B cell (primary cell): ENCODE measurements at regions not wholly inside any gene's neighbourhood (a gene's known extent, or its start where the extent isn't known, plus 50 kb on each side); places are given as distances from the start of the nearest gene placed in this dataset.

Experiments
- ATAC-seq: fragments of 200-7000 bp; cut with Tn5 transposase; one replicate; pipeline ENCODE4 v1.10.0; 2021; ENCODE audit warnings: low read depth, mild to moderate bottlenecking, moderate number of reproducible peaks, moderate library complexity
- CTCF ChIA-PET: fragments of 350-600 bp; sonication (Branson Sonifier 250); formaldehyde crosslinking; loops from one replicate; lab custom pipeline; 2021; ENCODE audit warnings: antibody characterized with exemption, inconsistent platforms; lab: Charles Lee
- POLR2A ChIA-PET: fragments of 350-600 bp; sonication (Branson Sonifier 250); formaldehyde crosslinking; loops from one replicate; lab custom pipeline; 2021; ENCODE audit warnings: antibody characterized with exemption; lab: Charles Lee
- DNase-seq: peaks from one replicate; pipeline ENCODE4 v3.0.0; 2013
- H2AFZ ChIP-seq: 2 replicates; pipeline ENCODE4 v1.6.1; 2012; ENCODE audit warnings: mild to moderate bottlenecking, low read depth, low read length; ENCODE audit not compliant: insufficient read depth, poor library complexity, severe bottlenecking
- H3K27ac ChIP-seq, 2 donors: 1 replicate in 1 of 2; 2 replicates in 1 of 2; pipeline ENCODE4 v1.5.1; 2012 to 2013; ENCODE audit warnings: low read length in 2 of 2, mild to moderate bottlenecking in 2 of 2, moderate library complexity in 1 of 2
- H3K27me3 ChIP-seq, 4 experiments: fragments of 200-600 bp in 1 of 4; sonication (generic) in 1 of 4; replicated peaks in 1 of 4; 1 replicate in 2 of 4; 2 replicates in 2 of 4; pipeline versions ENCODE4 v1.6.1 to v1.7.0; 2013 to 2016; ENCODE audit warnings: low read length in 3 of 4, mild to moderate bottlenecking in 2 of 4, mixed read lengths in 1 of 4, moderate library complexity in 1 of 4; ENCODE audit not compliant: insufficient read depth in 4 of 4, control insufficient read depth in 3 of 4; ENCODE audit errors: control extremely low read depth in 1 of 4
- H3K36me3 ChIP-seq, 2 experiments: replicated peaks in 1 of 2; 1 replicate in 1 of 2; 2 replicates in 1 of 2; pipeline versions ENCODE4 v1.6.1 to v1.7.1; 2013; ENCODE audit warnings: low read length in 1 of 2; ENCODE audit not compliant: insufficient read depth in 2 of 2, control insufficient read depth in 1 of 2; ENCODE audit errors: control extremely low read depth in 1 of 2, extremely low read depth in 1 of 2
- H3K4me1 ChIP-seq, 2 donors: fragments of 200-600 bp in 1 of 2; sonication (generic) in 1 of 2; 1 replicate in 1 of 2; 2 replicates in 1 of 2; pipeline versions ENCODE4 v1.5.1 to v1.6.1; 2013 to 2017; ENCODE audit warnings: low read length in 2 of 2; ENCODE audit not compliant: control insufficient read depth in 2 of 2, insufficient read depth in 2 of 2
- H3K4me2 ChIP-seq: replicated peaks from 2 replicates; pipeline ENCODE3; 2012; ENCODE audit warnings: mild to moderate bottlenecking, low read depth, low read length; ENCODE audit not compliant: poor library complexity, severe bottlenecking
- H3K4me3 ChIP-seq, 5 experiments: fragments of 200-600 bp in 1 of 5; sonication (generic) in 1 of 5; 1 replicate in 3 of 5; 2 replicates in 2 of 5; pipeline versions ENCODE4 v1.5.1 to v1.7.0; 2011 to 2016; ENCODE audit warnings: low read length in 4 of 5, mild to moderate bottlenecking in 4 of 5, low read depth in 2 of 5, control low read depth in 1 of 5, moderate library complexity in 1 of 5; ENCODE audit not compliant: insufficient read depth in 1 of 5; ENCODE audit errors: control extremely low read depth in 1 of 5, extremely low read depth in 1 of 5
- H3K79me2 ChIP-seq: fragments of 200-600 bp; sonication (generic); one replicate; pipeline ENCODE4 v1.6.0; 2016; ENCODE audit warnings: low read length; ENCODE audit not compliant: control insufficient read depth, insufficient read depth
- H3K9ac ChIP-seq: fragments of 200-600 bp; sonication (generic); 2 replicates; pipeline ENCODE4 v1.6.1; 2017; ENCODE audit warnings: mild to moderate bottlenecking, low read length, moderate library complexity
- H3K9me3 ChIP-seq, 3 donors: one replicate each; pipeline versions ENCODE4 v1.6.1 to v1.7.1; 2013; ENCODE audit warnings: low read length in 2 of 3; ENCODE audit not compliant: control insufficient read depth in 2 of 3, insufficient read depth in 1 of 3; ENCODE audit errors: control extremely low read depth in 1 of 3
- H4K20me1 ChIP-seq: 2 replicates; pipeline ENCODE4 v1.6.0; 2012; ENCODE audit warnings: mild to moderate bottlenecking, low read length; ENCODE audit not compliant: insufficient read depth, control insufficient read depth, poor library complexity, severe bottlenecking
- H3K27ac Mint-ChIP-seq: one replicate; pipeline ENCODE4 v1.8.0; 2021; ENCODE audit warnings: mixed read lengths
- H3K27me3 Mint-ChIP-seq: one replicate; pipeline ENCODE4 v1.8.0; 2021; ENCODE audit warnings: mixed read lengths
- H3K4me1 Mint-ChIP-seq: one replicate; pipeline ENCODE4 v1.8.0; 2021; ENCODE audit warnings: mixed read lengths
- H3K4me3 Mint-ChIP-seq: one replicate; pipeline ENCODE4 v1.8.0; 2021; ENCODE audit warnings: mixed read lengths
- H3K9me3 Mint-ChIP-seq: one replicate; pipeline ENCODE4 v1.8.0; 2022; ENCODE audit warnings: mixed read lengths; ENCODE audit not compliant: insufficient read depth
- EZH2 ChIP-seq: IDR thresholded peaks from 2 replicates; pipeline ENCODE4 v1.6.1; 2012; ENCODE audit warnings: borderline replicate concordance, low read depth, mild to moderate bottlenecking, moderate library complexity, low read length; ENCODE audit not compliant: insufficient read depth, poor library complexity, severe bottlenecking
- WGBS: methylation state at CpG from one replicate; pipeline ENCODE4 v1.1.5; 2013; ENCODE audit warnings: missing lambda C conversion rate; ENCODE audit not compliant: insufficient coverage; 5-methylcytosine and 5-hydroxymethylcytosine counted together
- intact Hi-C: fragments of 100-400 bp; cut with micrococcal nuclease; formaldehyde crosslinking; loops from one replicate; pipeline ENCODE4 v1.10.0; 2022
- TF ChIP-seq, protein P1 (sequence below): fragments of 200-600 bp; IDR thresholded peaks from one replicate; pipeline ENCODE4 v1.8.0; 2022; ENCODE audit warnings: antibody characterized with exemption, mild to moderate bottlenecking

- no peak overlapping the region for H3K9ac ChIP-seq
- TF ChIP-seq, protein P1, sequence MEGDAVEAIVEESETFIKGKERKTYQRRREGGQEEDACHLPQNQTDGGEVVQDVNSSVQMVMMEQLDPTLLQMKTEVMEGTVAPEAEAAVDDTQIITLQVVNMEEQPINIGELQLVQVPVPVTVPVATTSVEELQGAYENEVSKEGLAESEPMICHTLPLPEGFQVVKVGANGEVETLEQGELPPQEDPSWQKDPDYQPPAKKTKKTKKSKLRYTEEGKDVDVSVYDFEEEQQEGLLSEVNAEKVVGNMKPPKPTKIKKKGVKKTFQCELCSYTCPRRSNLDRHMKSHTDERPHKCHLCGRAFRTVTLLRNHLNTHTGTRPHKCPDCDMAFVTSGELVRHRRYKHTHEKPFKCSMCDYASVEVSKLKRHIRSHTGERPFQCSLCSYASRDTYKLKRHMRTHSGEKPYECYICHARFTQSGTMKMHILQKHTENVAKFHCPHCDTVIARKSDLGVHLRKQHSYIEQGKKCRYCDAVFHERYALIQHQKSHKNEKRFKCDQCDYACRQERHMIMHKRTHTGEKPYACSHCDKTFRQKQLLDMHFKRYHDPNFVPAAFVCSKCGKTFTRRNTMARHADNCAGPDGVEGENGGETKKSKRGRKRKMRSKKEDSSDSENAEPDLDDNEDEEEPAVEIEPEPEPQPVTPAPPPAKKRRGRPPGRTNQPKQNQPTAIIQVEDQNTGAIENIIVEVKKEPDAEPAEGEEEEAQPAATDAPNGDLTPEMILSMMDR, result no peak
- TF ChIP-seq EZH2, result no peak
- H3K36me3 ChIP-seq, result no peaks in the 10 kb centered on the region
- Mint-ChIP-seq H3K4me3 (no peak overlapping the region), H3K9me3 (no peaks in the 10 kb centered on the region), H3K27me3 (peaks cover 12% of the 10 kb centered on the region), H3K27ac (no peak overlapping the region), H3K4me1 (no peaks in the 10 kb centered on the region)
- no CpG with 5 or more reads among the region's 4 CpGs for WGBS
- no peak overlapping the region for H3K4me3 ChIP-seq
- no peak for ATAC-seq
- POLR2A ChIA-PET, result no interaction called here
- no peaks in the 10 kb centered on the region for H3K27me3 ChIP-seq
- no peaks in the 10 kb centered on the region for H4K20me1 ChIP-seq
- H3K27ac ChIP-seq, result no peak overlapping the region
- H2AFZ ChIP-seq, result no peak overlapping the region
- no peak for DNase-seq
- H3K9me3 ChIP-seq, result no peaks in the 10 kb centered on the region
- H3K79me2 ChIP-seq, result no peaks in the 10 kb centered on the region
- H3K4me2 ChIP-seq, result no peak overlapping the region
- H3K4me1 ChIP-seq, result no peaks in the 10 kb centered on the region
- CTCF ChIA-PET, result no interaction called here
- intact Hi-C loops, result no loop called here
Measured at GRCh38 chr2:220847589-220847988, 724.5 kb downstream of the EPHA4 start.

GRCh38 chr2:220849433-220849832 is 722.7 kb downstream of the EPHA4 start:
- H3K4me3 Mint-ChIP-seq, result no peak overlapping the region
- no peaks in the 10 kb centered on the region for H3K4me1 Mint-ChIP-seq
- no peak for ATAC-seq
- ChIA-PET POLR2A (no interaction called here), CTCF (no interaction called here)
- peaks cover 7% of the 10 kb centered on the region for H3K27me3 Mint-ChIP-seq
- H3K9me3 Mint-ChIP-seq, result no peaks in the 10 kb centered on the region
- intact Hi-C loops, result no loop called here
- no peak for DNase-seq
- H3K9ac ChIP-seq, result no peak overlapping the region
- no peak overlapping the region for H2AFZ ChIP-seq
- no peaks in the 10 kb centered on the region for H3K27me3 ChIP-seq
- no peaks in the 10 kb centered on the region for H3K4me1 ChIP-seq
- no peak overlapping the region for H3K27ac ChIP-seq
- peaks cover 0 to 1% (median 0%) of the 10 kb centered on the region in 3 donors for H3K9me3 ChIP-seq
- no peaks in the 10 kb centered on the region for H3K79me2 ChIP-seq
- H4K20me1 ChIP-seq, result no peaks in the 10 kb centered on the region
- H3K27ac Mint-ChIP-seq, result no peak overlapping the region
- no peak for TF ChIP-seq EZH2
- TF ChIP-seq, protein P1, result no peak
- H3K4me2 ChIP-seq, result no peak overlapping the region
- no peak overlapping the region for H3K4me3 ChIP-seq
- no peaks in the 10 kb centered on the region for H3K36me3 ChIP-seq
- WGBS, result 80% methylated on average over 1 of the region's 5 CpGs
